ENCODE measurements at regions not wholly inside any gene's neighbourhood (a gene's known extent, or its start where the extent isn't known, plus 50 kb on each side); places are given as distances from the start of the nearest gene placed in this dataset.
"Not testable (repeated sequence)": the region's sequence is repeated elsewhere in the genome, so short reads cannot be mapped to it uniquely, and the experiment has no call there.

DNA sequence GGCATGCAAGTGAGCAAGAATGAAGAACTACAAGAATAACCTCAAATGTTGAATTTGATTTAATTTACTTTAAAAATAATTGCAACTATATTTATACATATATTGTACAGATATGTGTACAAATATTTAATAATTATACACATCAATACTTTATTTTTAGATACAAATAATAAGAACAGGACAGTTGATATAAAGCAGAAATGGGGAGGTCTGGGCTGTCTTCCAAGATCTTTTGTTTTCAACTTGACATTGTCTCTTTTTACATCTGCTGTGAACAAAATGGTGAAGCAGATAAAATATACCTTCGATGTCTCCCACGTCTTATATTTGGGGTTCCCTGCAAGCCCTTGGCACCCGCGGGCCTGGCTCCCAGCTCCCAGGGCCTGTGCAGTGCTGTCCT lies 231.3 kb upstream of the RBBP8 start:
- Histone ChIP-seq H3K27ac (no peak overlapping the region), H3K27me3 (no peaks in the 10 kb centered on the region)

GRCh38 chr18:22702806-22703205 lies 230.3 kb upstream of the RBBP8 start:
- H3K27me3 ChIP-seq: no peaks in the 10 kb centered on the region
- no peak overlapping the region for H3K4me3 ChIP-seq
- no peaks in the 10 kb centered on the region for H3K4me1 ChIP-seq (ENCODE audit: low read depth)
- no peak for DNase-seq (ENCODE audit: low read depth in 1 of 2, low spot score in 1 of 2)
- no peak overlapping the region for H3K27ac ChIP-seq
- no peaks in the 10 kb centered on the region for H3K36me3 ChIP-seq
- H3K9me3 ChIP-seq (ENCODE audit: low read depth): no peaks in the 10 kb centered on the region
- TF ChIP-seq CTCF (IDR thresholded peaks at IDR 0.05; ENCODE audit: low read depth, low read length): no peak

More for the DNA sequence above, 231.3 kb upstream of the RBBP8 start:
- no peak for DNase-seq (ENCODE audit: low read depth in 1 of 2, low spot score in 1 of 2)
- H3K36me3 ChIP-seq: no peaks in the 10 kb centered on the region
- no peak overlapping the region for H3K4me3 ChIP-seq
- TF ChIP-seq CTCF (IDR thresholded peaks at IDR 0.05; ENCODE audit: low read depth, low read length): no peak
- H3K4me1 ChIP-seq (ENCODE audit: low read depth): no peaks in the 10 kb centered on the region
- no peaks in the 10 kb centered on the region for H3K9me3 ChIP-seq (ENCODE audit: low read depth)

GRCh38 chr18:22703883-22704585 lies 229.1 kb upstream of the RBBP8 start:
- H3K36me3 ChIP-seq: no peaks in the 10 kb centered on the region
- H3K9me3 ChIP-seq (ENCODE audit: low read depth): no peaks in the 10 kb centered on the region
- H3K27ac ChIP-seq: no peak overlapping the region
- H3K27me3 ChIP-seq: no peaks in the 10 kb centered on the region
- H3K4me1 ChIP-seq (ENCODE audit: low read depth): no peaks in the 10 kb centered on the region
- H3K4me3 ChIP-seq: no peak overlapping the region
- peak; percentile 74 for TF ChIP-seq CTCF (IDR thresholded peaks at IDR 0.05; ENCODE audit: low read depth, low read length)
- DNase-seq (ENCODE audit: low read depth in 1 of 2, low spot score in 1 of 2): peak; percentile 66 to 76

DNA sequence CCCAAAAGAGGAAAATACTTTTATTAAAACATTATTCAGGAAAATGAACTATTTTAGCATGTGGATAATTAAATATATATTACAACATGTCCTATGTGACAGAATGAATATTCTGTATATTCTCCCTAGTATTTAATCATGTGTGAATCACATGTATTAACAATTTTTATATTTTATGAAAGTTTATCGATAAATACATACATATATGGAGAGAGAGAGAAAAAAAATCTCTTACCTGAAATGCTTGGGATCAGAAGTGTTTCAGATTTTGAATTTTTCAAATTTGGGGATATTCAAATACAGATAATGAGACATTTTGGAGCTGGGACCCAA lies 228.6 kb upstream of the RBBP8 start:
- no peak overlapping the region for H3K27ac ChIP-seq
- no peak for TF ChIP-seq CTCF (IDR thresholded peaks at IDR 0.05; ENCODE audit: low read depth, low read length)
- H3K36me3 ChIP-seq: no peaks in the 10 kb centered on the region
- no peak for DNase-seq (ENCODE audit: low read depth in 1 of 2, low spot score in 1 of 2)
- H3K4me3 ChIP-seq: no peak overlapping the region
- H3K27me3 ChIP-seq: no peaks in the 10 kb centered on the region
- H3K4me1 ChIP-seq (ENCODE audit: low read depth): no peaks in the 10 kb centered on the region
- H3K9me3 ChIP-seq (ENCODE audit: low read depth): no peaks in the 10 kb centered on the region

- TF ChIP-seq CTCF (IDR thresholded peaks at IDR 0.05; ENCODE audit: low read depth, low read length): no peak
- no peaks in the 10 kb centered on the region for H3K27me3 ChIP-seq
- DNase-seq (ENCODE audit: low read depth in 1 of 2, low spot score in 1 of 2): peak in 1 of 2 donors; percentile 75
These were observed 227.8 kb upstream of the RBBP8 start for GRCh38 chr18:22705328-22705727.

DNA sequence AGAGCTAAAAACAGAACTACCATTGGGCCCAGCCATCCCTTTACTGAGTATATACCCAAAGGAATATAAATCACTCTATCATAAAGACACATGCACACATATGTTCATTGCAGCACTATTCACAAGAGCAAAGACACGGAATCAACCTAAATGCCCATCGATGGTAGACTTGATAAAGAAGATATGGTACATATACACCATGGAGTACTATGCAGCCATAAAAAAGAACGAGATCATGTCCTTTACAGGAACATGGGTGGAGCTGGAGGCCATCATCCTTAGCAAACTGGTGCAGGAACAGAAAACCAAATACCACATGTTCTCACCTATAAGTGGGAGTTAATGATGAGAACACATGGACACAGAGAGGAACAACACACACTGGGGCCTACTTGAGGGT lies 227.1 kb upstream of the RBBP8 start:
- H3K27me3 ChIP-seq; H3K36me3 ChIP-seq; DNase-seq (ENCODE audit: low read depth in 1 of 2, low spot score in 1 of 2); H3K4me3 ChIP-seq; H3K4me1 ChIP-seq (ENCODE audit: low read depth); H3K9me3 ChIP-seq (ENCODE audit: low read depth); H3K27ac ChIP-seq: not testable (repeated sequence)

More at GRCh38 chr18:22705328-22705727, 227.8 kb upstream of the RBBP8 start:
- H3K4me1 ChIP-seq (ENCODE audit: low read depth): peaks cover 1% of the 10 kb centered on the region
- H3K36me3 ChIP-seq: no peaks in the 10 kb centered on the region
- no peak overlapping the region for H3K27ac ChIP-seq
- no peaks in the 10 kb centered on the region for H3K9me3 ChIP-seq (ENCODE audit: low read depth)
- no peak overlapping the region for H3K4me3 ChIP-seq
